ENCODE measurements at regions not wholly inside any gene's neighbourhood (a gene's known extent, or its start where the extent isn't known, plus 50 kb on each side); places are given as distances from the start of the nearest gene placed in this dataset.

DNA sequence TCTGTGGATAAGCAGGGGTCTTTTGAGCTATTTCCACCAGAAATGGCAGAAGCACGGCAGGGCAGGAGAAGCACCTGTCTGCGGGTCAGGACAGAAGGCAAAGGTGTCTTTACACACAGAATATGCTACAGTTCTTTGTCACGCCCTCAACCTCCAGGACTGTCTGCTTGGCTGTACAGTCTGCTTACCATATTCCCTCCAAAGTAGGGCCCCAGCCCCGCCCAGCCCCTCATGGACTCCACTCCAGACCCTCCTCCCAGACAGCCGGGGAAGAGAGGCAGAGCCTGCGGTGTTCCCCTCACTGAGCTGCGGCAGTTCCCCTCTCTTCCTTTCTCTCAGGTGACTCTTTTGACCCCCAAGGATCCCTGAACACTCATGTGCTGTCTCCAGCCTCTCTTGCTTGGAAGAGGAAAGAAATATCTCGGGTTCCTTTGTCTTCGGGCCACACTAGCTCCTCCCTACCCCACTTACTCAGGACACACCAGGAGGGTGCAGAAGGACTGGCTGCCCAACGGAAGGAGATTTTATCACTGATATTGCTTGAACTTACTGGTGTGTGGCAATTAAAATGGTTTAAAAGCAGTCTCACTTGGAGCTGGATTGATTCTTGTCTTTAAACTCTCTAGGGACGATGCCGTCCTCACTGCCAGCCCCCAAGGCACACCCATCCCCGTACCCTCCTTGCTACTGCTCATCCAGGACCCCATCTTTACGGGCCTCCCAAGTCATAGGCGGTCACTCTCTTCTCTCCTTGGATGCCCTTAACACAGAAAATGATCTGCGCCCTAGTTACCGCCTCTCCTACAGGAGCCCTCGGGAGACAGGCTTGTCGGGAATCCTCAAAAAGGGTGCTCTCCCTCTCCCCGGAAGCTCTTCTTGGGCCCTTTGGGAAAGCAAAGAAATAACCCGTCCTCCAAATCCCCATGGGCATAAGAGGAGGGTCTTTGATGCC is 169.7 kb downstream of the TOMM20 start (continued):
- no peak for TF ChIP-seq SMARCE1 (IDR thresholded peaks at IDR 0.05)
- TF ChIP-seq GABPB2 (CRISPR knock-in tag; conservative IDR thresholded peaks at IDR 0.05) = no peak
- TF ChIP-seq, protein P1, sequence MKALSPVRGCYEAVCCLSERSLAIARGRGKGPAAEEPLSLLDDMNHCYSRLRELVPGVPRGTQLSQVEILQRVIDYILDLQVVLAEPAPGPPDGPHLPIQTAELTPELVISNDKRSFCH (CRISPR knock-in tag; IDR thresholded peaks at IDR 0.05) = no peak
- TF ChIP-seq, protein P1 (tag; IDR thresholded peaks at IDR 0.05) = peak; percentile 54; the same call in 1 of the 2 replicates
- TF ChIP-seq, protein P2, sequence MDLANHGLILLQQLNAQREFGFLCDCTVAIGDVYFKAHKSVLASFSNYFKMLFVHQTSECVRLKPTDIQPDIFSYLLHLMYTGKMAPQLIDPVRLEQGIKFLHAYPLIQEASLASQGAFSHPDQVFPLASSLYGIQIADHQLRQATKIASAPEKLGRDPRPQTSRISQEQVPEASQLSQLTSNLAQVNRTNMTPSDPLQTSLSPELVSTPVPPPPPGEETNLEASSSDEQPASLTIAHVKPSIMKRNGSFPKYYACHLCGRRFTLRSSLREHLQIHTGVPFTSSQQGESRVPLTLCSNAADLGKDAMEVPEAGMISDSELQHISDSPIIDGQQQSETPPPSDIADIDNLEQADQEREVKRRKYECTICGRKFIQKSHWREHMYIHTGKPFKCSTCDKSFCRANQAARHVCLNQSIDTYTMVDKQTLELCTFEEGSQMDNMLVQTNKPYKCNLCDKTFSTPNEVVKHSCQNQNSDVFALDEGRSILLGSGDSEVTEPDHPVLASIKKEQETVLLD (IDR thresholded peaks at IDR 0.05) = no peak
- no peak for TF ChIP-seq MYBL2 (IDR thresholded peaks at IDR 0.05; ENCODE audit: low read depth)
- no peak for TF ChIP-seq MYBL2 (CRISPR knock-in tag; IDR thresholded peaks at IDR 0.05; ENCODE audit: borderline replicate concordance)
- no peak for TF ChIP-seq CHD2 (IDR thresholded peaks at IDR 0.05; ENCODE audit: low read depth, low read length)
- TF ChIP-seq, protein P3, sequence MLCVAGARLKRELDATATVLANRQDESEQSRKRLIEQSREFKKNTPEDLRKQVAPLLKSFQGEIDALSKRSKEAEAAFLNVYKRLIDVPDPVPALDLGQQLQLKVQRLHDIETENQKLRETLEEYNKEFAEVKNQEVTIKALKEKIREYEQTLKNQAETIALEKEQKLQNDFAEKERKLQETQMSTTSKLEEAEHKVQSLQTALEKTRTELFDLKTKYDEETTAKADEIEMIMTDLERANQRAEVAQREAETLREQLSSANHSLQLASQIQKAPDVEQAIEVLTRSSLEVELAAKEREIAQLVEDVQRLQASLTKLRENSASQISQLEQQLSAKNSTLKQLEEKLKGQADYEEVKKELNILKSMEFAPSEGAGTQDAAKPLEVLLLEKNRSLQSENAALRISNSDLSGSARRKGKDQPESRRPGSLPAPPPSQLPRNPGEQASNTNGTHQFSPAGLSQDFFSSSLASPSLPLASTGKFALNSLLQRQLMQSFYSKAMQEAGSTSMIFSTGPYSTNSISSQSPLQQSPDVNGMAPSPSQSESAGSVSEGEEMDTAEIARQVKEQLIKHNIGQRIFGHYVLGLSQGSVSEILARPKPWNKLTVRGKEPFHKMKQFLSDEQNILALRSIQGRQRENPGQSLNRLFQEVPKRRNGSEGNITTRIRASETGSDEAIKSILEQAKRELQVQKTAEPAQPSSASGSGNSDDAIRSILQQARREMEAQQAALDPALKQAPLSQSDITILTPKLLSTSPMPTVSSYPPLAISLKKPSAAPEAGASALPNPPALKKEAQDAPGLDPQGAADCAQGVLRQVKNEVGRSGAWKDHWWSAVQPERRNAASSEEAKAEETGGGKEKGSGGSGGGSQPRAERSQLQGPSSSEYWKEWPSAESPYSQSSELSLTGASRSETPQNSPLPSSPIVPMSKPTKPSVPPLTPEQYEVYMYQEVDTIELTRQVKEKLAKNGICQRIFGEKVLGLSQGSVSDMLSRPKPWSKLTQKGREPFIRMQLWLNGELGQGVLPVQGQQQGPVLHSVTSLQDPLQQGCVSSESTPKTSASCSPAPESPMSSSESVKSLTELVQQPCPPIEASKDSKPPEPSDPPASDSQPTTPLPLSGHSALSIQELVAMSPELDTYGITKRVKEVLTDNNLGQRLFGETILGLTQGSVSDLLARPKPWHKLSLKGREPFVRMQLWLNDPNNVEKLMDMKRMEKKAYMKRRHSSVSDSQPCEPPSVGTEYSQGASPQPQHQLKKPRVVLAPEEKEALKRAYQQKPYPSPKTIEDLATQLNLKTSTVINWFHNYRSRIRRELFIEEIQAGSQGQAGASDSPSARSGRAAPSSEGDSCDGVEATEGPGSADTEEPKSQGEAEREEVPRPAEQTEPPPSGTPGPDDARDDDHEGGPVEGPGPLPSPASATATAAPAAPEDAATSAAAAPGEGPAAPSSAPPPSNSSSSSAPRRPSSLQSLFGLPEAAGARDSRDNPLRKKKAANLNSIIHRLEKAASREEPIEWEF (CRISPR knock-in tag; IDR thresholded peaks at IDR 0.05) = no peak
- no peak for TF ChIP-seq MTA3 (IDR thresholded peaks at IDR 0.05; ENCODE audit: borderline replicate concordance)
- no peak for TF ChIP-seq RB1 (IDR thresholded peaks at IDR 0.05; ENCODE audit: low read depth)
- TF ChIP-seq ZNF695 (CRISPR knock-in tag; IDR thresholded peaks at IDR 0.05) = no peak
- TF ChIP-seq, protein P4, sequence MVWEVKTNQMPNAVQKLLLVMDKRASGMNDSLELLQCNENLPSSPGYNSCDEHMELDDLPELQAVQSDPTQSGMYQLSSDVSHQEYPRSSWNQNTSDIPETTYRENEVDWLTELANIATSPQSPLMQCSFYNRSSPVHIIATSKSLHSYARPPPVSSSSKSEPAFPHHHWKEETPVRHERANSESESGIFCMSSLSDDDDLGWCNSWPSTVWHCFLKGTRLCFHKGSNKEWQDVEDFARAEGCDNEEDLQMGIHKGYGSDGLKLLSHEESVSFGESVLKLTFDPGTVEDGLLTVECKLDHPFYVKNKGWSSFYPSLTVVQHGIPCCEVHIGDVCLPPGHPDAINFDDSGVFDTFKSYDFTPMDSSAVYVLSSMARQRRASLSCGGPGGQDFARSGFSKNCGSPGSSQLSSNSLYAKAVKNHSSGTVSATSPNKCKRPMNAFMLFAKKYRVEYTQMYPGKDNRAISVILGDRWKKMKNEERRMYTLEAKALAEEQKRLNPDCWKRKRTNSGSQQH (CRISPR knock-in tag; IDR thresholded peaks at IDR 0.05) = no peak
- TF ChIP-seq, protein P5, sequence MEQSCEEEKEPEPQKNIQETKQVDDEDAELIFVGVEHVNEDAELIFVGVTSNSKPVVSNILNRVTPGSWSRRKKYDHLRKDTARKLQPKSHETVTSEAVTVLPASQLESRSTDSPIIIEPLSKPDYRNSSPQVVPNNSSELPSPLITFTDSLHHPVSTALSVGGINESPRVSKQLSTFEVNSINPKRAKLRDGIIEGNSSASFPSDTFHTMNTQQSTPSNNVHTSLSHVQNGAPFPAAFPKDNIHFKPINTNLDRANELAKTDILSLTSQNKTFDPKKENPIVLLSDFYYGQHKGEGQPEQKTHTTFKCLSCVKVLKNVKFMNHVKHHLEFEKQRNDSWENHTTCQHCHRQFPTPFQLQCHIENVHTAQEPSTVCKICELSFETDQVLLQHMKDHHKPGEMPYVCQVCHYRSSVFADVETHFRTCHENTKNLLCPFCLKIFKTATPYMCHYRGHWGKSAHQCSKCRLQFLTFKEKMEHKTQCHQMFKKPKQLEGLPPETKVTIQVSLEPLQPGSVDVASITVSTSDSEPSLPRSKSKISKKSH (CRISPR knock-in tag; IDR thresholded peaks at IDR 0.05) = no peak
- TF ChIP-seq RBM15 (IDR thresholded peaks at IDR 0.05; ENCODE audit: insufficient read depth, low read length) = no peak
- no peak for TF ChIP-seq ZNF583 (CRISPR knock-in tag; IDR thresholded peaks at IDR 0.05)

Data from K562 (cell line).